ENCODE measurements at regions not wholly inside any gene's neighbourhood (a gene's known extent, or its start where the extent isn't known, plus 50 kb on each side); places are given as distances from the start of the nearest gene placed in this dataset.

DNA sequence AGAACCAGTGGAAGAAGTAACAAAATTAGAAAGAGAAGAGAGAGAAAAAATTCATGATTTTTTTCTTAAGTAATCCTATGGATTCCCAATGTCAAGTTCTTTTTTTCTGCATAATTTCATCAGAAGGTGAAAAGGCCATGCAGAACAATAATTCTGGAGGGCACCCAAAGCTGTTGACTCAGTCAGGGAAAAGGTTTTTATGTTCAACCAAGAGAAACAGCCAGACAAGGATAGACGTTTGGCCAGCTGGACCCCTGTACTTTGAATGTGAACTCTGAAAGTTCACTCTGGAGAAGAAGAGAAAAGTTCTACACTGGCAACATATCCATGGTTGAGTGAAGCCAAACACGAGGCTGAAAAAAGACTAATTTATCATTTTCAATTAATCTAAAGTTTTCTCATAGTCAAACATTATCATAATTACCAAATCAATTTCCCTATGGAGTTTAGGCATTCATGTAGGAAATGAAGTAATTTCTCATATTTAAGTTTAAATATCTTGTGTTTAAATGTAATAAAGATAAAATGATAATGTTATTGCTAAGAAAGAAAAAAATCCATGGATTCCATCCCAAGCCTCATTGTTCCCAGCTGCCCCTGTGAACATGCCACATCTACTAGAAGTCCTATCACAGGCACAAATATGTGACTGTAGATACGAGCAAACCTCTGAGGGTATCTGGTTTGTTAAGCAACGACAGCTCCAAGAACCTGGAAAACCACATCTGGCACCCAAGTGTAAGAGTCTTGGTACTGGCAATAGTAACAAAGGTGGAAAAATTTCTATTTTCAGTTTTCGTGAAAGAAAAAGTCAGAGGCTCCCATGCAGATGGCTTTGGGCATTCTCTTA lies 742.7 kb upstream of the ACVR2A start:
- Histone ChIP-seq H3K27me3 (ENCODE audit: low read depth, low read length) (no peaks in the 10 kb centered on the region), H3K9me3 (ENCODE audit: control insufficient read depth in 1 of 2, low read length in 2 of 2) (no peaks in the 10 kb centered on the region), H3K4me3 (ENCODE audit: low read depth in 1 of 2, low read length in 2 of 2) (no peak overlapping the region)

GRCh38 chr2:147100406-147101035 lies 744.3 kb upstream of the ACVR2A start:
- H3K27me3 ChIP-seq (ENCODE audit: low read depth, low read length) = no peaks in the 10 kb centered on the region
- H3K36me3 ChIP-seq (ENCODE audit: control insufficient read depth in 1 of 2, insufficient read depth in 2 of 2, low read length in 2 of 2) = no peaks in the 10 kb centered on the region
- no peak overlapping the region for H3K27ac ChIP-seq (ENCODE audit: low read length)
- peaks cover 0 to 8% of the 10 kb centered on the region in 2 donors for H3K4me1 ChIP-seq (ENCODE audit: control insufficient read depth in 1 of 2, insufficient read depth in 2 of 2, low read length in 2 of 2)
- no peak overlapping the region for H3K4me3 ChIP-seq (ENCODE audit: low read depth in 1 of 2, low read length in 2 of 2)
- no peaks in the 10 kb centered on the region for H3K9me3 ChIP-seq (ENCODE audit: control insufficient read depth in 1 of 2, low read length in 2 of 2)

More for the DNA sequence above, 742.7 kb upstream of the ACVR2A start:
- H3K27ac ChIP-seq (ENCODE audit: low read length) = no peak overlapping the region
- no peaks in the 10 kb centered on the region for H3K36me3 ChIP-seq (ENCODE audit: control insufficient read depth in 1 of 2, insufficient read depth in 2 of 2, low read length in 2 of 2)
- H3K4me1 ChIP-seq (ENCODE audit: control insufficient read depth in 1 of 2, insufficient read depth in 2 of 2, low read length in 2 of 2) = peaks cover 0 to 8% of the 10 kb centered on the region in 2 donors

GRCh38 chr2:147099845-147100244 lies 745.0 kb upstream of the ACVR2A start:
- Histone ChIP-seq H3K27me3 (ENCODE audit: low read depth, low read length) (no peaks in the 10 kb centered on the region), H3K4me1 (ENCODE audit: control insufficient read depth in 1 of 2, insufficient read depth in 2 of 2, low read length in 2 of 2) (peaks cover 0 to 8% of the 10 kb centered on the region in 2 donors)

DNA sequence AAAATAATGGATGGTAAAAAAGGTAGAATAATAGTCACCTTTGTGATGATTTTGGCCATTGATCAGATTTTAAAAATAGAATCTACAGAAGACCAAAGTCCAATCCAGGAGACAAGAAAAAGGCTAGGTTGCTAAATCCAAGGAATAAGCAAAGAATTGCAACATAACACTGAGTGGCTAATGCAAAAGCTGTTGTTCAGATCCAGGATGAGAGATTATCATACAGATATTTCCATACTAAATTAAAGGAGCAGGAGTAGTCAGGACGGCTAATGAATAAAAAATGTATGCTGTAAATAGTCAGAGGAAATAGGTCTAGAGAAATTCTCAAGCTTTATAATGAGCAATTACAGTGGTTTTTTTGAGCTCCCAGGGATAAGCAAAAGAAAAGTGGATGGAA lies 745.9 kb upstream of the ACVR2A start:
- Histone ChIP-seq H3K4me3 (ENCODE audit: low read depth in 1 of 2, low read length in 2 of 2) (no peak overlapping the region), H3K4me1 (ENCODE audit: control insufficient read depth in 1 of 2, insufficient read depth in 2 of 2, low read length in 2 of 2) (peaks cover 0 to 8% of the 10 kb centered on the region in 2 donors), H3K9me3 (ENCODE audit: control insufficient read depth in 1 of 2, low read length in 2 of 2) (no peaks in the 10 kb centered on the region), H3K27ac (ENCODE audit: low read length) (no peak overlapping the region), H3K36me3 (ENCODE audit: control insufficient read depth in 1 of 2, insufficient read depth in 2 of 2, low read length in 2 of 2) (no peaks in the 10 kb centered on the region), H3K27me3 (ENCODE audit: low read depth, low read length) (no peaks in the 10 kb centered on the region)

More at GRCh38 chr2:147099845-147100244, 745.0 kb upstream of the ACVR2A start:
- no peak overlapping the region for H3K27ac ChIP-seq (ENCODE audit: low read length)
- H3K9me3 ChIP-seq (ENCODE audit: control insufficient read depth in 1 of 2, low read length in 2 of 2) = no peaks in the 10 kb centered on the region
- no peaks in the 10 kb centered on the region for H3K36me3 ChIP-seq (ENCODE audit: control insufficient read depth in 1 of 2, insufficient read depth in 2 of 2, low read length in 2 of 2)
- H3K4me3 ChIP-seq (ENCODE audit: low read depth in 1 of 2, low read length in 2 of 2) = no peak overlapping the region

DNA sequence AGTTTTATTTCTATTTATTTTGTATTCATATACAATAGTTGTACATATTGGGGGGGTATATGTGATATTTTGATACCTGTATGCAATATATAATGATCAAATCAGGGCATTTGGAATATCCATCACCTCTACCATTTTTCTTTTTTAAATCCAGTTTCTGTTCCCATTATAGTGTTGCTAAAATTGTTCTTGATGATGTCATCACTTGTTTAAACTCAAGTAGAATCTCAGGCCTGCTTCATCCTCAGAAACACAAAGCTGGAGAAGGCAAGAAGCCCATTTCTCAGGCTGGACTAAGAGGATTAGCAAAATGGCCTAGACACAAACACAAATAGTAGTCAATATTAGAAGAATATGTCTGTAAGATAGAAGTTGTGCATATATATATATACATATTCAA lies 747.1 kb upstream of the ACVR2A start:
- Histone ChIP-seq H3K27me3 (ENCODE audit: low read depth, low read length) (no peaks in the 10 kb centered on the region), H3K4me3 (ENCODE audit: low read depth in 1 of 2, low read length in 2 of 2) (no peak overlapping the region), H3K9me3 (ENCODE audit: control insufficient read depth in 1 of 2, low read length in 2 of 2) (no peaks in the 10 kb centered on the region), H3K27ac (ENCODE audit: low read length) (no peak overlapping the region), H3K36me3 (ENCODE audit: control insufficient read depth in 1 of 2, insufficient read depth in 2 of 2, low read length in 2 of 2) (no peaks in the 10 kb centered on the region), H3K4me1 (ENCODE audit: control insufficient read depth in 1 of 2, insufficient read depth in 2 of 2, low read length in 2 of 2) (peaks cover 0 to 8% of the 10 kb centered on the region in 2 donors)

GRCh38 chr2:147096671-147097070 lies 748.2 kb upstream of the ACVR2A start:
- Histone ChIP-seq H3K27ac (ENCODE audit: low read length) (no peak overlapping the region), H3K36me3 (ENCODE audit: control insufficient read depth in 1 of 2, insufficient read depth in 2 of 2, low read length in 2 of 2) (no peaks in the 10 kb centered on the region), H3K27me3 (ENCODE audit: low read depth, low read length) (no peaks in the 10 kb centered on the region), H3K9me3 (ENCODE audit: control insufficient read depth in 1 of 2, low read length in 2 of 2) (no peaks in the 10 kb centered on the region), H3K4me3 (ENCODE audit: low read depth in 1 of 2, low read length in 2 of 2) (no peak overlapping the region), H3K4me1 (ENCODE audit: control insufficient read depth in 1 of 2, insufficient read depth in 2 of 2, low read length in 2 of 2) (peaks cover 0 to 8% of the 10 kb centered on the region in 2 donors)

DNA sequence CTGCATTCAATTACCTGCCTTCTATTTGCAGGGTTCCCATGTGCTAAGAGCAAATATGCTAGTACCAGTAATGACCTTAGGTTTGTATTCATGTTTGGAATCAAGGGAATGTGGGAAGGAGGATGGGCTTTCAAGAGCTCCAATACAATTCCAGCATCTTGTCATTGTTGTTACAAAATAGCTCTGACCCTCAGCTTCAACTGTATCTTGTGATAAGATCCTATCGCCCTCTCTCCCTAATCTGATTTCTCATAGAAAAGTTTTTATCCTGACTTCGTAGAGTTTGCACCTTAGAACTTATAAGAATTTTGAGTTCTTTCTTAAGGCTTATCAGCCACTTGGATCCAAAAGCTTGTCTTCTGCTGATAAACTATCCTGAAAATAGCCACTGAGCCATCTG lies 749.5 kb upstream of the ACVR2A start:
- Histone ChIP-seq H3K27me3 (ENCODE audit: low read depth, low read length) (no peaks in the 10 kb centered on the region), H3K4me1 (ENCODE audit: control insufficient read depth in 1 of 2, insufficient read depth in 2 of 2, low read length in 2 of 2) (peaks cover 0 to 2% of the 10 kb centered on the region in 2 donors), H3K4me3 (ENCODE audit: low read depth in 1 of 2, low read length in 2 of 2) (no peak overlapping the region), H3K9me3 (ENCODE audit: control insufficient read depth in 1 of 2, low read length in 2 of 2) (no peaks in the 10 kb centered on the region), H3K27ac (ENCODE audit: low read length) (no peak overlapping the region), H3K36me3 (ENCODE audit: control insufficient read depth in 1 of 2, insufficient read depth in 2 of 2, low read length in 2 of 2) (no peaks in the 10 kb centered on the region)

- no peaks in the 10 kb centered on the region for H3K36me3 ChIP-seq (ENCODE audit: control insufficient read depth in 1 of 2, insufficient read depth in 2 of 2, low read length in 2 of 2)
- no peak overlapping the region for H3K4me3 ChIP-seq (ENCODE audit: low read depth in 1 of 2, low read length in 2 of 2)
- H3K4me1 ChIP-seq (ENCODE audit: control insufficient read depth in 1 of 2, insufficient read depth in 2 of 2, low read length in 2 of 2) = no peaks in the 10 kb centered on the region
- H3K27ac ChIP-seq (ENCODE audit: low read length) = no peak overlapping the region
- no peaks in the 10 kb centered on the region for H3K27me3 ChIP-seq (ENCODE audit: low read depth, low read length)
- no peaks in the 10 kb centered on the region for H3K9me3 ChIP-seq (ENCODE audit: control insufficient read depth in 1 of 2, low read length in 2 of 2)
Measured at GRCh38 chr2:147094077-147094476, 750.8 kb upstream of the ACVR2A start.

DNA sequence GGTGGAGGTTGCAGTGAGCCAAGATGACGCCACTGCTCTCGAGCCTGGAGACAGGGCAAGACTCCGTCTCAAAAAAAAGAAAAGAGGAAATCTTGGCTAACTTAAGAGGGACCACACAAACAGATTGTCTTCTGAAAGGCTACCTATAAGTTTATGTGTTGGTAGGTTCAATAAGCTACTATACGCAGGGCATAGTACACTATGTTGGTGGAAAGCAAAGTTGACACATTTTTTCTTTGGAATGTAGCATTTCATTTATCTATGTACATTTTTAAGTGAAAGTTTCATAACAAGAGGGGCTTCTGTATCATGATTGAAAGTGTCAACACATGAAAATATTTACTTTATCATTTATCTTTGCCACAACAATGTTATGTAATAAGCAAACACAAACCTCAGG lies 752.6 kb upstream of the ACVR2A start:
- no peak overlapping the region for H3K27ac ChIP-seq (ENCODE audit: low read length)
- H3K4me3 ChIP-seq (ENCODE audit: low read depth in 1 of 2, low read length in 2 of 2) = no peak overlapping the region
- no peaks in the 10 kb centered on the region for H3K9me3 ChIP-seq (ENCODE audit: control insufficient read depth in 1 of 2, low read length in 2 of 2)
- H3K4me1 ChIP-seq (ENCODE audit: control insufficient read depth in 1 of 2, insufficient read depth in 2 of 2, low read length in 2 of 2) = no peaks in the 10 kb centered on the region
- H3K27me3 ChIP-seq (ENCODE audit: low read depth, low read length) = no peaks in the 10 kb centered on the region
- no peaks in the 10 kb centered on the region for H3K36me3 ChIP-seq (ENCODE audit: control insufficient read depth in 1 of 2, insufficient read depth in 2 of 2, low read length in 2 of 2)

DNA sequence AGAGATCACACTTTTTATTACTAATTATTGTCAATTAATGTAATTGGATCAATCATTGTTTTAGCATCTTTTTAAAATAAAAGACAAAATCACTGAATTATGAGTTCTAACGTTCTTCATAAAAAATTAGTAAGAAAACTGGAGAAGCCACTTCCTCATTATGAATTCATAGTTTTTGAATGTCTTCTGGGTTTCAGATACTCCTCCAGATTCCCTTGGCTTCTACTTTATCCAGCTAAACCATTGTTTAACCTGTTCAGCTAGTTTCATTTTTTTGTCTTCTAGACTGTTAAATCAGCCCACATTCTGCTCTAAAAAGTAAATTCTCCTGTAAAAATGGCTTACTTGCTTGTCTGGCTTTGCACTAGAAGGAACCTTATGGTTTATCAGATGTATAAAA lies 753.4 kb upstream of the ACVR2A start:
- Histone ChIP-seq H3K9me3 (ENCODE audit: control insufficient read depth in 1 of 2, low read length in 2 of 2) (no peaks in the 10 kb centered on the region), H3K27ac (ENCODE audit: low read length) (no peak overlapping the region), H3K36me3 (ENCODE audit: control insufficient read depth in 1 of 2, insufficient read depth in 2 of 2, low read length in 2 of 2) (no peaks in the 10 kb centered on the region), H3K4me3 (ENCODE audit: low read depth in 1 of 2, low read length in 2 of 2) (no peak overlapping the region), H3K27me3 (ENCODE audit: low read depth, low read length) (no peaks in the 10 kb centered on the region), H3K4me1 (ENCODE audit: control insufficient read depth in 1 of 2, insufficient read depth in 2 of 2, low read length in 2 of 2) (no peaks in the 10 kb centered on the region)

- Histone ChIP-seq H3K36me3 (ENCODE audit: control insufficient read depth in 1 of 2, insufficient read depth in 2 of 2, low read length in 2 of 2) (no peaks in the 10 kb centered on the region), H3K27ac (ENCODE audit: low read length) (no peak overlapping the region), H3K9me3 (ENCODE audit: control insufficient read depth in 1 of 2, low read length in 2 of 2) (no peaks in the 10 kb centered on the region), H3K4me1 (ENCODE audit: control insufficient read depth in 1 of 2, insufficient read depth in 2 of 2, low read length in 2 of 2) (no peaks in the 10 kb centered on the region), H3K4me3 (ENCODE audit: low read depth in 1 of 2, low read length in 2 of 2) (no peak overlapping the region), H3K27me3 (ENCODE audit: low read depth, low read length) (no peaks in the 10 kb centered on the region)
Measured at GRCh38 chr2:147088871-147089270, 756.0 kb upstream of the ACVR2A start.

Data from muscle layer of duodenum (tissue), 2 donors.